Mammary epithelial cell (primary cell): ENCODE measurements at regions not wholly inside any gene's neighbourhood (a gene's known extent, or its start where the extent isn't known, plus 50 kb on each side); places are given as distances from the start of the nearest gene placed in this dataset.

Experiments
- CTCF ChIP-seq, 2 donors: IDR thresholded peaks in 1 of 2; conservative IDR thresholded peaks in 1 of 2; 2 replicates each; pipeline ENCODE4 v1.5.1; 2011 to 2012; ENCODE audit warnings: inconsistent platforms in 2 of 2, low read length in 2 of 2, mild to moderate bottlenecking in 2 of 2, control low read depth in 1 of 2, low read depth in 1 of 2; ENCODE audit not compliant: insufficient read depth in 1 of 2; ENCODE audit errors: extremely low read depth in 1 of 2
- EZH2 ChIP-seq: IDR thresholded peaks from 2 replicates; pipeline ENCODE4 v1.6.1; 2012; ENCODE audit warnings: low read length, inconsistent platforms, borderline replicate concordance

GRCh38 chr1:201692555-201693394 lies 136.2 kb upstream of the IPO9 start:
- no peak for TF ChIP-seq EZH2
- no peak for TF ChIP-seq CTCF (conservative IDR thresholded peaks at IDR 0.05 in 1 of 2, IDR thresholded peaks at IDR 0.05 in 1 of 2; ENCODE audit: extremely low read depth in 1 of 2, insufficient read depth in 1 of 2, low read depth in 1 of 2, low read length in 2 of 2)
